ENCODE measurements at regions not wholly inside any gene's neighbourhood (a gene's known extent, or its start where the extent isn't known, plus 50 kb on each side); places are given as distances from the start of the nearest gene placed in this dataset.

DNA sequence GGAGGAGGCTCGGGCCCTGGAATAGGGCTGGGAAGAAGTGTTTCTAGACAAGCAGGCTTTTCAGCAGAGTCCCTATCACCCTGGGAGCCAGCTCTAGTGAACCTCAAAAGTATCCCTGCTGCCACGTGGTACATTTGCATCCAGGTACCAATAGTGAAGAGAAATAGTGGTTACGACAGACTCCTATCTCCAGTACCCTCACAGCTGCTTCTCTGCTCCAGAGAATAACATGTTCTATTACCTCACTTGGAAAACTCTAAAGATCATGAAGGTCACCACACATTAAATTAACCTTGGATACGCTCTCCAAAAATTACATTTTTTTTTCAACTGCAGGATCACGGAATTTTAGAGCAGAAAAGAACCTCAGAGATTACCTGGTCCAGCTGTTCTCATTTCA is 230.4 kb upstream of the PLD5 start:
- TF ChIP-seq, protein P1, sequence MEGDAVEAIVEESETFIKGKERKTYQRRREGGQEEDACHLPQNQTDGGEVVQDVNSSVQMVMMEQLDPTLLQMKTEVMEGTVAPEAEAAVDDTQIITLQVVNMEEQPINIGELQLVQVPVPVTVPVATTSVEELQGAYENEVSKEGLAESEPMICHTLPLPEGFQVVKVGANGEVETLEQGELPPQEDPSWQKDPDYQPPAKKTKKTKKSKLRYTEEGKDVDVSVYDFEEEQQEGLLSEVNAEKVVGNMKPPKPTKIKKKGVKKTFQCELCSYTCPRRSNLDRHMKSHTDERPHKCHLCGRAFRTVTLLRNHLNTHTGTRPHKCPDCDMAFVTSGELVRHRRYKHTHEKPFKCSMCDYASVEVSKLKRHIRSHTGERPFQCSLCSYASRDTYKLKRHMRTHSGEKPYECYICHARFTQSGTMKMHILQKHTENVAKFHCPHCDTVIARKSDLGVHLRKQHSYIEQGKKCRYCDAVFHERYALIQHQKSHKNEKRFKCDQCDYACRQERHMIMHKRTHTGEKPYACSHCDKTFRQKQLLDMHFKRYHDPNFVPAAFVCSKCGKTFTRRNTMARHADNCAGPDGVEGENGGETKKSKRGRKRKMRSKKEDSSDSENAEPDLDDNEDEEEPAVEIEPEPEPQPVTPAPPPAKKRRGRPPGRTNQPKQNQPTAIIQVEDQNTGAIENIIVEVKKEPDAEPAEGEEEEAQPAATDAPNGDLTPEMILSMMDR (IDR thresholded peaks at IDR 0.05): no peak
- no peak for TF ChIP-seq POLR2A (IDR thresholded peaks at IDR 0.05)
